ENCODE measurements at regions not wholly inside any gene's neighbourhood (a gene's known extent, or its start where the extent isn't known, plus 50 kb on each side); places are given as distances from the start of the nearest gene placed in this dataset.

GRCh38 chr13:22744688-22745452, 435.9 kb upstream of the SGCG start:
- DNase-seq: no peak
- Histone ChIP-seq H3K27ac (ENCODE audit: low read depth, low read length) (no peak overlapping the region), H3K9me3 (ENCODE audit: control insufficient read depth in 1 of 2, low read length in 2 of 2) (no peaks in the 10 kb centered on the region), H3K4me1 (ENCODE audit: insufficient read depth, low read length) (no peaks in the 10 kb centered on the region), H3K27me3 (ENCODE audit: insufficient read depth, low read length) (no peaks in the 10 kb centered on the region), H3K4me3 (ENCODE audit: low read length in 2 of 2) (no peak overlapping the region), H3K36me3 (ENCODE audit: insufficient read depth, low read length) (no peaks in the 10 kb centered on the region)
- no peaks in the 10 kb centered on the region for H3K36me3 Mint-ChIP-seq
- ChIA-PET CTCF (ENCODE audit: partially characterized antibody) (no interaction called here), POLR2A (ENCODE audit: partially characterized antibody) (no interaction called here)
- H3K4me1 Mint-ChIP-seq: no peaks in the 10 kb centered on the region
- intact Hi-C loops (cut with micrococcal nuclease): no loop called here
- peaks cover 0 to 2% (median 0%) of the 10 kb centered on the region in 8 donors for H3K9me3 Mint-ChIP-seq
- no peaks in the 10 kb centered on the region for H3K27me3 Mint-ChIP-seq
- H3K27ac Mint-ChIP-seq: no peak overlapping the region
- no peak overlapping the region for H3K4me3 Mint-ChIP-seq

DNA sequence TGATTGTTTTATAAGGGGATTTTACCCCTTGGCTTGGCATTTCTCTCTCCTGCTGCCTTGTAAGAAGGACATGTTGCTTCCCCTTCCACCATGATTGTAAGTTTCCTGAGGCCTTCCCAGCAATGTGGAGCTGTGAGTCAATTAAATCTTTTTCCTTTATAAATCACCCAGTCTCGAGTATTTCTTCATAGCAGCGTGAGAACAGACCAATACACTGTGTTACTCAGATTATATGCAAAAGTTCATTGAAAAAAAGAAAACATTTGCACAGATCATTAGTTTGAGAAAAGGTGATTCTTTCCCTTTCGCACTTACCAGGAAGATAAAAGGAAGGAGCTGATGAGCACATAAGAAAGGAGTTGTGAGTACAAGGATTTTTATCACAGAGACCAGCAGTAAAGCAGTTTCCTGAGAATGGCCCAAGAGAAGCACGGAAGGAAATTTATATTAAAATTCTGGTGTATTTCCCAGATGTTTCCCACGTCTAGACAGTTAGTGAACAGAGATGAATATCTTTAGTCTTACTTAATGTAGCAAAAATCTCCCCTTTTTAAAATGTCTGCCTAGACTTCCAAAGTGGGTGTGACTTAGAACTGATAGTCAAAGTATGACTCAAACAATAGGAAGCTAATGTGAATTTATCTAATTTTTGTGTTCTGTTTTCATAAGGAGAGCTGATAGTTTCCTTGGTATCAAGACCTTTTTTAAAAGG, 431.8 kb upstream of the SGCG start:
- Mint-ChIP-seq H3K4me3 (no peak overlapping the region), H3K27me3 (peaks cover 0 to 4% of the 10 kb centered on the region in 2 donors), H3K36me3 (no peaks in the 10 kb centered on the region), H3K27ac (no peak overlapping the region), H3K4me1 (no peaks in the 10 kb centered on the region), H3K9me3 (peaks cover 0 to 5% (median 0%) of the 10 kb centered on the region in 8 donors)
- H3K4me3 ChIP-seq (ENCODE audit: low read length in 2 of 2): no peak overlapping the region
- CTCF ChIA-PET (ENCODE audit: partially characterized antibody): no interaction called here
- H3K4me1 ChIP-seq (ENCODE audit: insufficient read depth, low read length): no peaks in the 10 kb centered on the region
- H3K36me3 ChIP-seq (ENCODE audit: insufficient read depth, low read length): no peaks in the 10 kb centered on the region
- no peak for DNase-seq
- H3K9me3 ChIP-seq (ENCODE audit: control insufficient read depth in 1 of 2, low read length in 2 of 2): no peaks in the 10 kb centered on the region
- no peaks in the 10 kb centered on the region for H3K27me3 ChIP-seq (ENCODE audit: insufficient read depth, low read length)
- intact Hi-C loops (cut with micrococcal nuclease): no loop called here
- POLR2A ChIA-PET (ENCODE audit: partially characterized antibody): no interaction called here
- H3K27ac ChIP-seq (ENCODE audit: low read depth, low read length): no peak overlapping the region

DNA sequence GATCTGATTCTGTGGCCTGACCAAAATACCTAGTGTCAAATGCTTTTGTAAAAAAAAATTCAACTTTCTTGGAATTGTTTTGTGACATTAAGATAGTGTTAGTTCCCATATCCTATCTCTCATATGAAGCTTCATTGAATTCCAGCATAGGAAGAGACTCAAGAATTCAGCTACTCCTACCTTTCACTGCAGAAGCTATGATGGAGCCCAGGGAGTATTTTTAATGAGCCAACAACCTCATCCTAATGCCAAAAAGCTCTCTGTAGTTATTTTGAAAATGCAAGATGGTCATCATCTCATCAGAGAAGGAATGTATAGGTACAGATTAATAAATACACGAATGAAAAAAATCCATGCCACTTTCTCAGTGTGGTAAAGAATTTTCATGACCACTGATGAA, 431.2 kb upstream of the SGCG start:
- H3K4me3 Mint-ChIP-seq: no peak overlapping the region
- Histone ChIP-seq H3K4me3 (ENCODE audit: low read length in 2 of 2) (no peak overlapping the region), H3K36me3 (ENCODE audit: insufficient read depth, low read length) (no peaks in the 10 kb centered on the region), H3K9me3 (ENCODE audit: control insufficient read depth in 1 of 2, low read length in 2 of 2) (no peaks in the 10 kb centered on the region), H3K27ac (ENCODE audit: low read depth, low read length) (no peak overlapping the region), H3K4me1 (ENCODE audit: insufficient read depth, low read length) (no peaks in the 10 kb centered on the region), H3K27me3 (ENCODE audit: insufficient read depth, low read length) (no peaks in the 10 kb centered on the region)
- H3K4me1 Mint-ChIP-seq: no peaks in the 10 kb centered on the region
- peaks cover 0 to 4% of the 10 kb centered on the region in 2 donors for H3K27me3 Mint-ChIP-seq
- no peak overlapping the region for H3K27ac Mint-ChIP-seq
- ChIA-PET POLR2A (ENCODE audit: partially characterized antibody) (no interaction called here), CTCF (ENCODE audit: partially characterized antibody) (no interaction called here)
- peaks cover 0 to 7% (median 0%) of the 10 kb centered on the region in 8 donors for H3K9me3 Mint-ChIP-seq
- DNase-seq: no peak
- H3K36me3 Mint-ChIP-seq: no peaks in the 10 kb centered on the region
- intact Hi-C loops (cut with micrococcal nuclease): no loop called here

DNA sequence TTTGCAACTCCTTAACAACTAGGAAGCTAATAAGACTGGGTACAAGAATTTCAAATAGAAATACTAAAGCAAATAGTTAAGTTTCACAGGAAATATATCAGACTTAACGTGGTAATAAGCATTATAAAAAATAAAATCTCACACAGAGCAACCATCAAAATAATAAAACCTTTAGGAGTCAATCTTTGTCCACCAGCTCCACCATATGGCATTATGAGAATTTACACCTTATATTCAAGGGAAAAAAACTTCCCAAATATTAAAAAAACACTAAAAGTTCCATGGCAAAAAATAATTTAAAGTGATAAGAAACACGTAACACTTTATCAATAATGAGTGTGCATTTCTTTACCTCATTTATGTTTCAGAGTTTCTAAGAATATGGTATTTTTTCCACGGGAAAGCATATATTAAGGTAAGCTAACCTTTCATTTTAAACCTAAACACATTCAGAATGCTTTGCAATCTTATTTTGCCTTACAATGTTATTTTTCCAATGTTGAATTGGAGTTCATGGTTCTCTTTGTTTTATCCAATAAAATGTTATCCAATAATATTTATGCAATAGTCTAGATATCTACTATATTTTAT, 423.2 kb upstream of the SGCG start:
- Mint-ChIP-seq H3K4me1 (no peaks in the 10 kb centered on the region), H3K4me3 (no peak overlapping the region), H3K27me3 (peaks cover 0 to 8% of the 10 kb centered on the region in 2 donors), H3K27ac (no peak overlapping the region), H3K36me3 (no peaks in the 10 kb centered on the region), H3K9me3 (peaks cover 0 to 5% (median 0%) of the 10 kb centered on the region in 8 donors)
- H3K4me3 ChIP-seq (ENCODE audit: low read length in 2 of 2): no peak overlapping the region
- ChIA-PET POLR2A (ENCODE audit: partially characterized antibody) (no interaction called here), CTCF (ENCODE audit: partially characterized antibody) (interaction anchor here (0.8 kb wide), 1 partner anchor 1814 kb away, joined by 4 read pairs; no protein-coding TSS in a partner anchor)
- no peaks in the 10 kb centered on the region for H3K36me3 ChIP-seq (ENCODE audit: insufficient read depth, low read length)
- DNase-seq: no peak
- H3K27me3 ChIP-seq (ENCODE audit: insufficient read depth, low read length): no peaks in the 10 kb centered on the region
- intact Hi-C loops (cut with micrococcal nuclease): loop anchor here (1.0 kb wide), 1 partner anchor 1119 kb away; no protein-coding TSS in a partner anchor
- H3K27ac ChIP-seq (ENCODE audit: low read depth, low read length): no peak overlapping the region
- no peaks in the 10 kb centered on the region for H3K9me3 ChIP-seq (ENCODE audit: control insufficient read depth in 1 of 2, low read length in 2 of 2)
- H3K4me1 ChIP-seq (ENCODE audit: insufficient read depth, low read length): no peaks in the 10 kb centered on the region

DNA sequence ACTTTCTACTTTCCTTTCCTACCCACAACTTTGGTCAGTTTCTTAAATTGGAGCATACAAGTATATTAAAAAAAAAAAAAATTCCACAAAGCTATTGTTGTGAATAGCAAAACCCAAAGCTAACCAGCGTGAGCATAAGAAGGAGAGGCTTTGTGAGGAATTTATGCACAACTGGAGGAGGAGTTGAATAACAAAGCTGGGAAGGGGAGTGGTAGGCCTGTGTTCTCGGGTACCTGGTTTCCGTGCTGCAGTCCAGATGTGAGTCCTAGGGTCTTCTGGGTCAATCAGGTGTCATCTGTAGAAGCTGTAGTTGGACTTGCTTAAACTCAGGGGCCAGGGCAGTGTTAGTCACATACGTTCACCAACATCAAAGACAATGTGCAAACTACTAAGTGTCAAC, 422.5 kb upstream of the SGCG start:
- ChIA-PET CTCF (ENCODE audit: partially characterized antibody) (interaction anchor here (0.8 kb wide), 1 partner anchor 1815 kb away, joined by 4 read pairs; no protein-coding TSS in a partner anchor), POLR2A (ENCODE audit: partially characterized antibody) (no interaction called here)
- H3K27me3 ChIP-seq (ENCODE audit: insufficient read depth, low read length): no peaks in the 10 kb centered on the region
- no peaks in the 10 kb centered on the region for H3K4me1 ChIP-seq (ENCODE audit: insufficient read depth, low read length)
- Mint-ChIP-seq H3K36me3 (no peaks in the 10 kb centered on the region), H3K27me3 (peaks cover 0 to 8% of the 10 kb centered on the region in 2 donors), H3K9me3 (peaks cover 0 to 5% (median 0%) of the 10 kb centered on the region in 8 donors), H3K4me3 (no peak overlapping the region), H3K4me1 (no peaks in the 10 kb centered on the region), H3K27ac (no peak overlapping the region)
- DNase-seq: no peak
- intact Hi-C loops (cut with micrococcal nuclease): no loop called here
- no peaks in the 10 kb centered on the region for H3K9me3 ChIP-seq (ENCODE audit: control insufficient read depth in 1 of 2, low read length in 2 of 2)
- H3K4me3 ChIP-seq (ENCODE audit: low read length in 2 of 2): no peak overlapping the region
- H3K36me3 ChIP-seq (ENCODE audit: insufficient read depth, low read length): no peaks in the 10 kb centered on the region
- no peak overlapping the region for H3K27ac ChIP-seq (ENCODE audit: low read depth, low read length)

GRCh38 chr13:22761709-22762108, 419.1 kb upstream of the SGCG start:
- Histone ChIP-seq H3K9me3 (ENCODE audit: control insufficient read depth in 1 of 2, low read length in 2 of 2) (no peaks in the 10 kb centered on the region), H3K27ac (ENCODE audit: low read depth, low read length) (no peak overlapping the region), H3K36me3 (ENCODE audit: insufficient read depth, low read length) (no peaks in the 10 kb centered on the region), H3K4me1 (ENCODE audit: insufficient read depth, low read length) (no peaks in the 10 kb centered on the region), H3K4me3 (ENCODE audit: low read length in 2 of 2) (no peak overlapping the region), H3K27me3 (ENCODE audit: insufficient read depth, low read length) (no peaks in the 10 kb centered on the region)
- ChIA-PET CTCF (ENCODE audit: partially characterized antibody) (no interaction called here), POLR2A (ENCODE audit: partially characterized antibody) (no interaction called here)
- H3K36me3 Mint-ChIP-seq: no peaks in the 10 kb centered on the region
- H3K4me3 Mint-ChIP-seq: no peak overlapping the region
- H3K27me3 Mint-ChIP-seq: peaks cover 0 to 4% of the 10 kb centered on the region in 2 donors
- intact Hi-C loops (cut with micrococcal nuclease): no loop called here
- DNase-seq: no peak
- H3K27ac Mint-ChIP-seq: no peak overlapping the region
- no peaks in the 10 kb centered on the region for H3K9me3 Mint-ChIP-seq
- H3K4me1 Mint-ChIP-seq: no peaks in the 10 kb centered on the region

DNA sequence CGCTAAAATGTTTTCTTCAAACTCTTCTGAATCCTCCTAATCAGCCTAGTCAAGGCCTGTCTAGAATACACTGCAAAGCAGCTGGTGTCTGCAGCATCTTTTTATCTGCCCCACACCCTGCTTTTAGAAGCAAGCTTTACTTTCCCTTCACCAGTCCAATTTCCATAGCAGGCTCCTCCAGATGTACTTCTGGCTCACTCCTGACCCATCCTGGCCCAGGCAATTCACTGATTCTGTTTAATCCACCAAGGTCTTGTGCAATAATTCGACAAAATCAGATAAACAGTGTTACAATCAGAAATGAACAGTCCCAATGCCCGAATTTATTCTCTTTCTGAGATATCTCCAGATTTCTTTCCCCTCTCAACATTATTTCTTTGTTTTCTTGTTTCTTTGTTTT, 415.2 kb upstream of the SGCG start:
- CTCF ChIA-PET (ENCODE audit: partially characterized antibody): interaction anchor here (1.5 kb wide), 1 partner anchor 22 kb away, joined by 3 read pairs; no protein-coding TSS in a partner anchor

More for the DNA sequence above, 415.2 kb upstream of the SGCG start:
- H3K36me3 Mint-ChIP-seq: no peaks in the 10 kb centered on the region
- H3K27me3 Mint-ChIP-seq: peaks cover 0 to 1% of the 10 kb centered on the region in 2 donors
- H3K27me3 ChIP-seq (ENCODE audit: insufficient read depth, low read length): no peaks in the 10 kb centered on the region
- peaks cover 0 to 2% (median 0%) of the 10 kb centered on the region in 8 donors for H3K9me3 Mint-ChIP-seq
- H3K4me3 ChIP-seq (ENCODE audit: low read length in 2 of 2): no peak overlapping the region
- no peak overlapping the region for H3K27ac ChIP-seq (ENCODE audit: low read depth, low read length)
- H3K4me3 Mint-ChIP-seq: no peak overlapping the region
- no peak for DNase-seq
- no peaks in the 10 kb centered on the region for H3K4me1 ChIP-seq (ENCODE audit: insufficient read depth, low read length)
- no peaks in the 10 kb centered on the region for H3K9me3 ChIP-seq (ENCODE audit: control insufficient read depth in 1 of 2, low read length in 2 of 2)
- H3K27ac Mint-ChIP-seq: no peak overlapping the region
- no peaks in the 10 kb centered on the region for H3K4me1 Mint-ChIP-seq
- no peaks in the 10 kb centered on the region for H3K36me3 ChIP-seq (ENCODE audit: insufficient read depth, low read length)
- intact Hi-C loops (cut with micrococcal nuclease): no loop called here
- POLR2A ChIA-PET (ENCODE audit: partially characterized antibody): no interaction called here

Measured in CD4-positive, alpha-beta memory T cell (primary cell).